NCI-H1417 treated with DMSO at 0.1 percent for 48 hours (cell line): ENCODE measurements at regions not wholly inside any gene's neighbourhood (a gene's known extent, or its start where the extent isn't known, plus 50 kb on each side); places are given as distances from the start of the nearest gene placed in this dataset.
"Not testable (repeated sequence)": the region's sequence is repeated elsewhere in the genome, so short reads cannot be mapped to it uniquely, and the experiment has no call there.

Source experiments
- DNase-seq: peaks from one replicate; lab custom pipeline; 2025; lab: John Stamatoyannopoulos, UW

- no peak for DNase-seq
These were observed 87.8 kb downstream of the HFE start for GRCh38 chr6:26175033-26175427.

- no peak for DNase-seq
These were observed 88.4 kb downstream of the HFE start for GRCh38 chr6:26175428-26176181.

- DNase-seq: no peak
These were observed 92.4 kb downstream of the HFE start for GRCh38 chr6:26179675-26180074.

- DNase-seq: no peak
These were observed 93.1 kb downstream of the HFE start for GRCh38 chr6:26180346-26180745.

GRCh38 chr6:26183237-26183580, 96.0 kb downstream of the HFE start:
- DNase-seq: no peak

GRCh38 chr6:26183581-26184366, 96.5 kb downstream of the HFE start:
- no peak for DNase-seq

- DNase-seq: no peak
These were observed 97.2 kb downstream of the HFE start for GRCh38 chr6:26184367-26184891.

- no peak for DNase-seq
These were observed 97.8 kb downstream of the HFE start for GRCh38 chr6:26185004-26185403.

- DNase-seq: no peak
These were observed 98.6 kb downstream of the HFE start for GRCh38 chr6:26185802-26186201.

GRCh38 chr6:26186652-26187051, 99.4 kb downstream of the HFE start:
- no peak for DNase-seq

GRCh38 chr6:26187292-26187691, 100.1 kb downstream of the HFE start:
- DNase-seq: no peak

GRCh38 chr6:26187981-26188635, 100.9 kb downstream of the HFE start:
- no peak for DNase-seq

- not testable (repeated sequence) for DNase-seq
These were observed 104.3 kb downstream of the HFE start for GRCh38 chr6:26191512-26191911.

GRCh38 chr6:26193467-26194328, 106.5 kb downstream of the HFE start:
- DNase-seq: no peak

- no peak for DNase-seq
These were observed 107.1 kb downstream of the HFE start for GRCh38 chr6:26194329-26194701.

GRCh38 chr6:26194816-26195375, 107.7 kb downstream of the HFE start:
- no peak for DNase-seq

GRCh38 chr6:26195376-26195923, 108.2 kb downstream of the HFE start:
- DNase-seq: no peak

- no peak for DNase-seq
These were observed 109.0 kb downstream of the HFE start for GRCh38 chr6:26195924-26196845.

- no peak for DNase-seq
These were observed 109.8 kb downstream of the HFE start for GRCh38 chr6:26196846-26197635.

GRCh38 chr6:26197636-26197932, 110.4 kb downstream of the HFE start:
- no peak for DNase-seq
